Naive thymus-derived CD4-positive, alpha-beta T cell (primary cell): ENCODE measurements at regions not wholly inside any gene's neighbourhood (a gene's known extent, or its start where the extent isn't known, plus 50 kb on each side); places are given as distances from the start of the nearest gene placed in this dataset.

ENCODE experiments used
- ATAC-seq: fragments of 150-1000 bp; cut with Tn5 transposase; 2 replicates; pipeline ENCODE4 v1.10.0; 2021; ENCODE audit warnings: mild to moderate bottlenecking, moderate library complexity
- CTCF ChIA-PET: fragments of 350-600 bp; sonication (Branson Sonifier 250); formaldehyde crosslinking; loops from one replicate; lab custom pipeline; 2021; ENCODE audit warnings: antibody characterized with exemption; lab: Charles Lee
- POLR2A ChIA-PET: fragments of 350-600 bp; sonication (Branson Sonifier 250); formaldehyde crosslinking; loops from one replicate; lab custom pipeline; 2021; ENCODE audit warnings: antibody characterized with exemption, inconsistent platforms; lab: Charles Lee
- DNase-seq, 9 donors: peaks; one replicate each; pipeline versions ENCODE4 v3.0.0 to v3.0.0-alpha.2; 2020 to 2022; ENCODE audit warnings: mixed read lengths in 1 of 9
- H3K27ac ChIP-seq: one replicate; pipeline ENCODE4 v1.7.0; 2013; ENCODE audit warnings: mild to moderate bottlenecking, low read depth, low read length, moderate library complexity
- H3K27me3 ChIP-seq, 2 donors: one replicate each; pipeline ENCODE4 v1.7.0; 2013; ENCODE audit warnings: low read length in 2 of 2, mild to moderate bottlenecking in 2 of 2, moderate library complexity in 2 of 2; ENCODE audit not compliant: control insufficient read depth in 2 of 2, insufficient read depth in 2 of 2
- H3K36me3 ChIP-seq, 3 experiments: 1 replicate in 2 of 3; 2 replicates in 1 of 3; pipeline ENCODE4 v1.7.0; 2013; ENCODE audit warnings: low read length in 3 of 3, mild to moderate bottlenecking in 3 of 3, moderate library complexity in 1 of 3; ENCODE audit not compliant: insufficient read depth in 3 of 3, control insufficient read depth in 2 of 3
- H3K4me1 ChIP-seq, 2 donors: one replicate each; pipeline ENCODE4 v1.7.0; 2013; ENCODE audit warnings: low read length in 2 of 2, mild to moderate bottlenecking in 2 of 2, moderate library complexity in 1 of 2; ENCODE audit not compliant: control insufficient read depth in 2 of 2, insufficient read depth in 2 of 2
- H3K4me3 ChIP-seq: 2 replicates; pipeline ENCODE4 v1.7.0; 2013; ENCODE audit warnings: mild to moderate bottlenecking, low read length
- H3K9me3 ChIP-seq, 3 experiments: 1 replicate in 2 of 3; 2 replicates in 1 of 3; pipeline ENCODE4 v1.7.0; 2013; ENCODE audit warnings: low read length in 3 of 3; ENCODE audit not compliant: control insufficient read depth in 2 of 3
- H3K27ac Mint-ChIP-seq, 9 donors: one replicate each; pipeline ENCODE4 v1.8.0; 2020 to 2022; ENCODE audit warnings: mixed read lengths in 9 of 9, mild to moderate bottlenecking in 8 of 9, moderate library complexity in 5 of 9, inconsistent platforms in 2 of 9
- H3K27me3 Mint-ChIP-seq, 5 donors: one replicate each; pipeline ENCODE4 v1.8.0; 2021 to 2022; ENCODE audit warnings: mixed read lengths in 5 of 5, mild to moderate bottlenecking in 1 of 5
- H3K36me3 Mint-ChIP-seq, 5 donors: one replicate each; pipeline ENCODE4 v1.8.0; 2020 to 2022; ENCODE audit warnings: mixed read lengths in 5 of 5, mild to moderate bottlenecking in 3 of 5, inconsistent platforms in 1 of 5
- H3K4me1 Mint-ChIP-seq, 7 donors: one replicate each; pipeline ENCODE4 v1.8.0; 2020 to 2022; ENCODE audit warnings: mixed read lengths in 7 of 7, mild to moderate bottlenecking in 3 of 7, inconsistent platforms in 1 of 7
- H3K4me3 Mint-ChIP-seq, 10 donors: one replicate each; pipeline ENCODE4 v1.8.0; 2020 to 2022; ENCODE audit warnings: mild to moderate bottlenecking in 10 of 10, mixed read lengths in 10 of 10, moderate library complexity in 6 of 10, inconsistent platforms in 2 of 10
- H3K9me3 Mint-ChIP-seq, 11 donors: one replicate each; pipeline ENCODE4 v1.8.0; 2020 to 2022; ENCODE audit warnings: mixed read lengths in 11 of 11, mild to moderate bottlenecking in 4 of 11, inconsistent platforms in 1 of 11, moderate library complexity in 1 of 11
- intact Hi-C, 2 donors: fragments of 100-400 bp; cut with micrococcal nuclease; formaldehyde crosslinking; loops; one replicate each; pipeline ENCODE4 v1.15.1; 2023

- H3K4me1 ChIP-seq: no peaks in the 10 kb centered on the region
- CTCF ChIA-PET: no interaction called here
- no peaks in the 10 kb centered on the region for H3K27me3 ChIP-seq
- H3K4me3 ChIP-seq: no peak overlapping the region
- no peaks in the 10 kb centered on the region for H3K36me3 ChIP-seq
- ATAC-seq (no peak), DNase-seq (no peak)
- POLR2A ChIA-PET: no interaction called here
- intact Hi-C loops: no loop called here
- Mint-ChIP-seq H3K27ac (no peak overlapping the region), H3K4me3 (no peak overlapping the region), H3K36me3 (no peaks in the 10 kb centered on the region), H3K27me3 (no peaks in the 10 kb centered on the region), H3K9me3 (peaks cover 0 to 9% (median 2%) of the 10 kb centered on the region in 11 donors), H3K4me1 (no peaks in the 10 kb centered on the region)
- H3K9me3 ChIP-seq: no peaks in the 10 kb centered on the region
- no peak overlapping the region for H3K27ac ChIP-seq
Measured at GRCh38 chr5:51181208-51181894, 201.9 kb upstream of the ISL1 start.

GRCh38 chr5:51185850-51186329, 197.4 kb upstream of the ISL1 start:
- Histone ChIP-seq H3K27me3 (no peaks in the 10 kb centered on the region), H3K4me3 (no peak overlapping the region), H3K4me1 (no peaks in the 10 kb centered on the region), H3K27ac (no peak overlapping the region), H3K9me3 (no peaks in the 10 kb centered on the region), H3K36me3 (no peaks in the 10 kb centered on the region)
- CTCF ChIA-PET: no interaction called here
- DNase-seq: no peak
- no peaks in the 10 kb centered on the region for H3K27me3 Mint-ChIP-seq
- H3K9me3 Mint-ChIP-seq: peaks cover 0 to 8% (median 0%) of the 10 kb centered on the region in 11 donors
- no peak overlapping the region for H3K4me3 Mint-ChIP-seq
- H3K36me3 Mint-ChIP-seq: no peaks in the 10 kb centered on the region
- POLR2A ChIA-PET: no interaction called here
- no peak overlapping the region for H3K27ac Mint-ChIP-seq
- no peak for ATAC-seq
- no peaks in the 10 kb centered on the region for H3K4me1 Mint-ChIP-seq
- intact Hi-C loops: no loop called here

- intact Hi-C loops: no loop called here
- no peaks in the 10 kb centered on the region for H3K4me1 Mint-ChIP-seq
- Histone ChIP-seq H3K36me3 (no peaks in the 10 kb centered on the region), H3K9me3 (no peaks in the 10 kb centered on the region), H3K27me3 (no peaks in the 10 kb centered on the region), H3K4me1 (no peaks in the 10 kb centered on the region), H3K27ac (no peak overlapping the region), H3K4me3 (no peak overlapping the region)
- no peak overlapping the region for H3K4me3 Mint-ChIP-seq
- DNase-seq: no peak
- H3K27ac Mint-ChIP-seq: no peak overlapping the region
- no peaks in the 10 kb centered on the region for H3K27me3 Mint-ChIP-seq
- ChIA-PET CTCF (interaction anchor here (0.7 kb wide), 1 partner anchor 19 kb away, joined by 3 read pairs; no protein-coding TSS in a partner anchor), POLR2A (no interaction called here)
- no peak for ATAC-seq
- H3K36me3 Mint-ChIP-seq: no peaks in the 10 kb centered on the region
- H3K9me3 Mint-ChIP-seq: peaks cover 0 to 8% (median 0%) of the 10 kb centered on the region in 11 donors
Measured at GRCh38 chr5:51188001-51188591, 195.2 kb upstream of the ISL1 start.

- Mint-ChIP-seq H3K27me3 (no peaks in the 10 kb centered on the region), H3K4me3 (no peak overlapping the region), H3K4me1 (no peaks in the 10 kb centered on the region), H3K27ac (no peak overlapping the region), H3K9me3 (peaks cover 0 to 14% (median 3%) of the 10 kb centered on the region in 11 donors), H3K36me3 (no peaks in the 10 kb centered on the region)
- H3K36me3 ChIP-seq: no peaks in the 10 kb centered on the region
- no peaks in the 10 kb centered on the region for H3K9me3 ChIP-seq
- ATAC-seq: no peak
- H3K27ac ChIP-seq: no peak overlapping the region
- H3K4me3 ChIP-seq: no peak overlapping the region
- no peak for DNase-seq
- H3K4me1 ChIP-seq: no peaks in the 10 kb centered on the region
- no peaks in the 10 kb centered on the region for H3K27me3 ChIP-seq
- intact Hi-C loops: no loop called here
- POLR2A ChIA-PET: no interaction called here
- CTCF ChIA-PET: no interaction called here
Measured at GRCh38 chr5:51194671-51195070, 188.6 kb upstream of the ISL1 start.

- POLR2A ChIA-PET: no interaction called here
Measured at GRCh38 chr5:51201024-51201423, 182.2 kb upstream of the ISL1 start.

DNA sequence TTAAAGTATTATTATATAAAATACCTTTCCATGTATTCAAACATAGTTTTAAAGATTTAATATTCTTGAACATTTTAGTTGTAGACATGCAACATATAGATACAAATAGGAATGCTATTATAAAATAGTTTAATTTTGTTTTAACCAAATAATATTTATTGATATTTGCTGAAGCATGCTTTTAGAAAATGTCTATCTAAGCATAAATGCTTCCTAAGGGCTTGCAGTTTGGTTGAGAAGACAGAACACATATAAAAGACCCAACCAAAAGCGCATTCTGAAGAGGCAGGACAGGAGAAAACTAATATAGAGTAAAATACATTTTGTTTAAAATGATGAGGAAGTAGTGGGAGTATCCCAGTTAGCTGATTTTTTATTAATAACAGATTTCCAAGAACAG, 181.5 kb upstream of the ISL1 start:
- no peaks in the 10 kb centered on the region for H3K27me3 Mint-ChIP-seq
- no peak overlapping the region for H3K27ac Mint-ChIP-seq
- peaks cover 0 to 18% (median 4%) of the 10 kb centered on the region in 11 donors for H3K9me3 Mint-ChIP-seq
- Histone ChIP-seq H3K4me3 (no peak overlapping the region), H3K4me1 (no peaks in the 10 kb centered on the region), H3K27me3 (no peaks in the 10 kb centered on the region), H3K36me3 (no peaks in the 10 kb centered on the region), H3K27ac (no peak overlapping the region), H3K9me3 (no peaks in the 10 kb centered on the region)
- H3K4me1 Mint-ChIP-seq: no peaks in the 10 kb centered on the region
- H3K36me3 Mint-ChIP-seq: no peaks in the 10 kb centered on the region
- no peak for DNase-seq
- ATAC-seq: no peak
- CTCF ChIA-PET: no interaction called here
- POLR2A ChIA-PET: no interaction called here
- intact Hi-C loops: no loop called here
- no peak overlapping the region for H3K4me3 Mint-ChIP-seq

More at GRCh38 chr5:51201024-51201423, 182.2 kb upstream of the ISL1 start:
- Mint-ChIP-seq H3K4me1 (no peaks in the 10 kb centered on the region), H3K27ac (no peak overlapping the region), H3K9me3 (peaks cover 0 to 18% (median 4%) of the 10 kb centered on the region in 11 donors), H3K36me3 (no peaks in the 10 kb centered on the region), H3K4me3 (no peak overlapping the region), H3K27me3 (no peaks in the 10 kb centered on the region)
- Histone ChIP-seq H3K4me1 (no peaks in the 10 kb centered on the region), H3K9me3 (no peaks in the 10 kb centered on the region), H3K36me3 (no peaks in the 10 kb centered on the region), H3K27me3 (no peaks in the 10 kb centered on the region), H3K27ac (no peak overlapping the region), H3K4me3 (no peak overlapping the region)
- no peak for ATAC-seq
- CTCF ChIA-PET: no interaction called here
- DNase-seq: no peak
- intact Hi-C loops: no loop called here

DNA sequence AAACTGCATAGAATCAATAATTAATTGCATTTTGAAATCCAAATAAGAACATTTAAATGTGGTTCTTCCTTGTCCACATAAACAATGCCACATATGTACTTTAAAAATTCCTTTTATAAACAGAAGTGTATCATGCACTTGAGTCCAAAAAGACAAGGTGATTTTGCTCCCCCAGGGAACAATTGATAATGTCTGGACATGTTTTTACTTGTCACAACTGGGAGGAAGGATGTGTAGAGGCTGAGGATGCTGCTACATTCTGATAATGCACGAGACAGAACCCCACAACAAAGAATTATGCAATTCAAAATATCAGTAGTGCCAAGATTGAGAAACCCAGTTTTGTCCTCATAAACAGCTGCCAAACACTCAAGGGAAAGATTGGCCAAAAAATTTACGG, 181.1 kb upstream of the ISL1 start:
- no peaks in the 10 kb centered on the region for H3K9me3 ChIP-seq
- POLR2A ChIA-PET: no interaction called here
- no peak overlapping the region for H3K27ac ChIP-seq
- no peaks in the 10 kb centered on the region for H3K36me3 ChIP-seq
- no peak for ATAC-seq
- no peaks in the 10 kb centered on the region for H3K27me3 ChIP-seq
- no peak for DNase-seq
- intact Hi-C loops: no loop called here
- Mint-ChIP-seq H3K4me1 (no peaks in the 10 kb centered on the region), H3K4me3 (no peak overlapping the region), H3K27me3 (no peaks in the 10 kb centered on the region), H3K9me3 (peaks cover 0 to 18% (median 4%) of the 10 kb centered on the region in 11 donors), H3K27ac (no peak overlapping the region), H3K36me3 (no peaks in the 10 kb centered on the region)
- no peak overlapping the region for H3K4me3 ChIP-seq
- CTCF ChIA-PET: no interaction called here
- H3K4me1 ChIP-seq: no peaks in the 10 kb centered on the region
